ENCODE measurements at regions not wholly inside any gene's neighbourhood (a gene's known extent, or its start where the extent isn't known, plus 50 kb on each side); places are given as distances from the start of the nearest gene placed in this dataset.

DNA sequence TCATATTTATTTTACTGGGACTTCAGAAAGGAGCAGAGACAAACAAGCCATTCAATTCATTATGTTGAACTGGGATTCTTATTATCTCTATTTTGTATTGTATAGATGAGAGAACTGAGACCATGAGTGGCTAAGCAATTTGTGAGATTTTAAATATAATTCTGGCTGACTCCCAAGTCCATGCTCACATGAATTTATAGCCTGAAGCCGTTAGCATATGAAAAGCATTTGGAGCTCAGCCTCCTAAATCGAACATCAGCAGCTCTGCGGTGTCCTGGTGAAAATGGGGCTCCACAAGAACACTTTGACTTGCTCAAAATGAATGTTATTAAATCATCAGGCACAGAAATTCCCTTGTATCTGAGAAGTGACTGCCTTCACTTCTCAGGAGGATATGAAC, 96.8 kb upstream of the DPT start:
- no peaks in the 10 kb centered on the region for H3K79me1 ChIP-seq (ENCODE audit: low read length)
- H3K9me3 ChIP-seq (ENCODE audit: insufficient read depth, low read depth, low read length), result no peaks in the 10 kb centered on the region
- no peak overlapping the region for H4K8ac ChIP-seq (ENCODE audit: low read depth, low read length)
- no peak overlapping the region for H3K18ac ChIP-seq (ENCODE audit: low read length)
- no peak overlapping the region for H3K9ac ChIP-seq (ENCODE audit: low read length)
- H3K27ac ChIP-seq (ENCODE audit: low read depth, low read length), result no peak overlapping the region
- no peak overlapping the region for H2BK5ac ChIP-seq (ENCODE audit: low read depth, low read length, poor library complexity)
- no peak overlapping the region for H4K12ac ChIP-seq (ENCODE audit: low read depth, low read length)
- no peak overlapping the region for H2AK5ac ChIP-seq (ENCODE audit: low read length)
- H3K23ac ChIP-seq (ENCODE audit: low read length), result no peak overlapping the region
- H3K79me2 ChIP-seq (ENCODE audit: control insufficient read depth, insufficient read depth, low read length, poor library complexity), result peaks cover 2% of the 10 kb centered on the region
- peaks cover 3 to 4% of the 10 kb centered on the region in 2 experiments for H3K4me1 ChIP-seq (ENCODE audit: control insufficient read depth in 1 of 2, insufficient read depth in 2 of 2, low read length in 2 of 2)
- DNase-seq, result no peak
- H4K91ac ChIP-seq (ENCODE audit: low read depth, low read length), result no peak overlapping the region
- WGBS (ENCODE audit: extremely low coverage, insufficient coverage, insufficient read length), result no CpG with 5 or more reads among the region's 3 CpGs
- H2BK120ac ChIP-seq (ENCODE audit: insufficient read depth, low read length, poor library complexity), result no peak overlapping the region
- H2BK12ac ChIP-seq (ENCODE audit: low read length), result no peak overlapping the region
- no peak overlapping the region for H3K4me2 ChIP-seq (ENCODE audit: low read length)
- H3K36me3 ChIP-seq (ENCODE audit: control insufficient read depth in 1 of 2, insufficient read depth in 2 of 2, low read length in 2 of 2), result no peaks in the 10 kb centered on the region
- H3K4ac ChIP-seq (ENCODE audit: low read depth, low read length), result no peak overlapping the region
- H2AFZ ChIP-seq (ENCODE audit: insufficient read depth, low read length, poor library complexity), result no peak overlapping the region
- H3K27me3 ChIP-seq (ENCODE audit: insufficient read depth, low read length), result no peaks in the 10 kb centered on the region
- no peak overlapping the region for H3K4me3 ChIP-seq (ENCODE audit: low read depth, low read length)
- no peak overlapping the region for H3K14ac ChIP-seq (ENCODE audit: low read length)

DNA sequence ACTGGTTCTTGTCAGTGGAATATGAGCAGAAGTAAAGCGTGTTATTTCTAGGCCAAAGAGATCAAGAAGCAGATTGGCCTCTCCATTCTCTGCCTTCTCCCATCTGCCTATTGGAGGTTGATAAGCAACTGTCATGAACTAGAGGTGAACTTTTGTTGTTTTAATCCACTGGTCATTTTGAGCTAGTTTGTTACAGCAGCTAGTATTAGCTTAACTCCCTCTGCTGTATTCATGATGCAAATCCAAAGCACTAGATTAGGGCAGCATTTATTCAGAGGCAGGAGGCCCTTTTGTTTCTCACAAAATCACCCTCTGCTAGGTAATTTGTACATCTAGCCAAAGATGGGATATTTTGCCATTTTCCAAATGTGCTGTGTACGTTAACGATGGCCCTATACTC, 97.3 kb upstream of the DPT start:
- Histone ChIP-seq H4K91ac (ENCODE audit: low read depth, low read length) (no peak overlapping the region), H2BK5ac (ENCODE audit: low read depth, low read length, poor library complexity) (no peak overlapping the region), H3K4me3 (ENCODE audit: low read depth, low read length) (no peak overlapping the region), H4K12ac (ENCODE audit: low read depth, low read length) (no peak overlapping the region), H3K4ac (ENCODE audit: low read depth, low read length) (no peak overlapping the region), H3K4me2 (ENCODE audit: low read length) (no peak overlapping the region), H3K9me3 (ENCODE audit: insufficient read depth, low read depth, low read length) (no peaks in the 10 kb centered on the region), H2BK12ac (ENCODE audit: low read length) (no peak overlapping the region), H3K9ac (ENCODE audit: low read length) (no peak overlapping the region), H3K4me1 (ENCODE audit: control insufficient read depth in 1 of 2, insufficient read depth in 2 of 2, low read length in 2 of 2) (peaks cover 3 to 4% of the 10 kb centered on the region in 2 experiments), H4K8ac (ENCODE audit: low read depth, low read length) (no peak overlapping the region), H3K79me1 (ENCODE audit: low read length) (no peaks in the 10 kb centered on the region), H3K36me3 (ENCODE audit: control insufficient read depth in 1 of 2, insufficient read depth in 2 of 2, low read length in 2 of 2) (no peaks in the 10 kb centered on the region), H3K27ac (ENCODE audit: low read depth, low read length) (no peak overlapping the region), H3K27me3 (ENCODE audit: insufficient read depth, low read length) (no peaks in the 10 kb centered on the region), H2BK120ac (ENCODE audit: insufficient read depth, low read length, poor library complexity) (no peak overlapping the region), H3K14ac (ENCODE audit: low read length) (no peak overlapping the region), H3K18ac (ENCODE audit: low read length) (no peak overlapping the region), H3K79me2 (ENCODE audit: control insufficient read depth, insufficient read depth, low read length, poor library complexity) (peaks cover 2% of the 10 kb centered on the region), H2AK5ac (ENCODE audit: low read length) (no peak overlapping the region), H2AFZ (ENCODE audit: insufficient read depth, low read length, poor library complexity) (no peak overlapping the region), H3K23ac (ENCODE audit: low read length) (no peak overlapping the region)
- WGBS (ENCODE audit: extremely low coverage, insufficient coverage, insufficient read length), result no CpG with 5 or more reads among the region's 3 CpGs
- no peak for DNase-seq

DNA sequence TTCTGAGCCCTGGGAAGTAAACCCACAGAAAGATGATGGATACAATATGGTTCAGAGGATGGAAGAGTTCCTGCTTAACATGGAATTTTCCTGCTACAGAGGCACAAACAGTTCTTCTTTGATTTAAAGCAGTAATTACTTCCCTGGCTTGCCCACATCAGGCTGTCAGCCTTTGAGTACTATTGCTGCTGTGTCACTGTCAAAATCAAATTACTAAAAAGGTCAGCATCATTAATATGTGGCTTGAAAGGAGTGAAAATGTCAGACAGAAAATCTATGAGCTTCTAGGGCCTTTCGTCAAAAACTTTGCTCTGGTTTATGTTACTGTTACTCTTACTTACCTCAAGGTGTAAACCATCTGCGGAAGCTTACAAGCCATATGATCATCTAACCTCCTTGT, 98.6 kb upstream of the DPT start:
- Histone ChIP-seq H3K9me3 (ENCODE audit: insufficient read depth, low read depth, low read length) (no peaks in the 10 kb centered on the region), H3K4me1 (ENCODE audit: control insufficient read depth in 1 of 2, insufficient read depth in 2 of 2, low read length in 2 of 2) (peaks cover 3 to 4% of the 10 kb centered on the region in 2 experiments), H3K79me1 (ENCODE audit: low read length) (no peaks in the 10 kb centered on the region), H2AFZ (ENCODE audit: insufficient read depth, low read length, poor library complexity) (no peak overlapping the region), H3K79me2 (ENCODE audit: control insufficient read depth, insufficient read depth, low read length, poor library complexity) (peaks cover 2% of the 10 kb centered on the region), H3K14ac (ENCODE audit: low read length) (no peak overlapping the region), H3K27ac (ENCODE audit: low read depth, low read length) (no peak overlapping the region), H2BK12ac (ENCODE audit: low read length) (no peak overlapping the region), H3K4ac (ENCODE audit: low read depth, low read length) (no peak overlapping the region), H2AK5ac (ENCODE audit: low read length) (no peak overlapping the region), H4K91ac (ENCODE audit: low read depth, low read length) (no peak overlapping the region), H3K18ac (ENCODE audit: low read length) (no peak overlapping the region), H3K36me3 (ENCODE audit: control insufficient read depth in 1 of 2, insufficient read depth in 2 of 2, low read length in 2 of 2) (no peaks in the 10 kb centered on the region), H3K4me3 (ENCODE audit: low read depth, low read length) (no peak overlapping the region), H2BK120ac (ENCODE audit: insufficient read depth, low read length, poor library complexity) (no peak overlapping the region), H2BK5ac (ENCODE audit: low read depth, low read length, poor library complexity) (no peak overlapping the region), H3K27me3 (ENCODE audit: insufficient read depth, low read length) (no peaks in the 10 kb centered on the region), H4K8ac (ENCODE audit: low read depth, low read length) (no peak overlapping the region), H3K4me2 (ENCODE audit: low read length) (no peak overlapping the region), H3K23ac (ENCODE audit: low read length) (no peak overlapping the region), H4K12ac (ENCODE audit: low read depth, low read length) (no peak overlapping the region), H3K9ac (ENCODE audit: low read length) (no peak overlapping the region)
- DNase-seq, result no peak
- WGBS (ENCODE audit: extremely low coverage, insufficient coverage, insufficient read length), result no CpG with 5 or more reads among the region's 2 CpGs

DNA sequence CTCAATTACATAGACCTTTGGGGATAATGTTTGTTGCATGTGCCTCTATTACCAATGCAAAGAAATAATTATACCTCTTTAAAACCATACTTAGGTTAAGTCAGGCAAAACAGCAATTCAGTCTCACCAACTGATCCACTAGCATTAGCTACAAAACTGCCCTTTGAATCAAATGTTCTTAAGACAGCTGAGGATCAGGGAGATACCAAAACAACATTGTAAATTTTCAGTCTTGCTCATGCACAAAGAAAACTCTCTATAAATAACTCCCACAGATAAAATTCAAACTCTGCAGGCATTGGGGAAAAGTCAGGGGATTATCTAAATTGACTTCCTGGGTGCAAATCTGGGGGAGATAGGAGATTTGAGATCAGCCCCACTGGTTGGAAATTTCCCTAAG, 100.9 kb upstream of the DPT start:
- H3K9ac ChIP-seq (ENCODE audit: low read length), result no peak overlapping the region
- H3K36me3 ChIP-seq (ENCODE audit: control insufficient read depth in 1 of 2, insufficient read depth in 2 of 2, low read length in 2 of 2), result no peaks in the 10 kb centered on the region
- DNase-seq, result no peak
- H2BK120ac ChIP-seq (ENCODE audit: insufficient read depth, low read length, poor library complexity), result no peak overlapping the region
- no peak overlapping the region for H3K4me3 ChIP-seq (ENCODE audit: low read depth, low read length)
- H3K79me1 ChIP-seq (ENCODE audit: low read length), result no peaks in the 10 kb centered on the region
- no peaks in the 10 kb centered on the region for H3K4me1 ChIP-seq (ENCODE audit: control insufficient read depth in 1 of 2, insufficient read depth in 2 of 2, low read length in 2 of 2)
- no peak overlapping the region for H3K4me2 ChIP-seq (ENCODE audit: low read length)
- no peak overlapping the region for H4K8ac ChIP-seq (ENCODE audit: low read depth, low read length)
- no peak overlapping the region for H4K12ac ChIP-seq (ENCODE audit: low read depth, low read length)
- no peak overlapping the region for H3K27ac ChIP-seq (ENCODE audit: low read depth, low read length)
- no peaks in the 10 kb centered on the region for H3K79me2 ChIP-seq (ENCODE audit: control insufficient read depth, insufficient read depth, low read length, poor library complexity)
- H3K18ac ChIP-seq (ENCODE audit: low read length), result no peak overlapping the region
- H3K27me3 ChIP-seq (ENCODE audit: insufficient read depth, low read length), result no peaks in the 10 kb centered on the region
- H3K14ac ChIP-seq (ENCODE audit: low read length), result no peak overlapping the region
- H2AK5ac ChIP-seq (ENCODE audit: low read length), result no peak overlapping the region
- H3K9me3 ChIP-seq (ENCODE audit: insufficient read depth, low read depth, low read length), result no peaks in the 10 kb centered on the region
- H3K4ac ChIP-seq (ENCODE audit: low read depth, low read length), result no peak overlapping the region
- H3K23ac ChIP-seq (ENCODE audit: low read length), result no peak overlapping the region
- no peak overlapping the region for H2BK12ac ChIP-seq (ENCODE audit: low read length)
- H2BK5ac ChIP-seq (ENCODE audit: low read depth, low read length, poor library complexity), result no peak overlapping the region
- H2AFZ ChIP-seq (ENCODE audit: insufficient read depth, low read length, poor library complexity), result no peak overlapping the region
- H4K91ac ChIP-seq (ENCODE audit: low read depth, low read length), result no peak overlapping the region
